ENCODE measurements at regions not wholly inside any gene's neighbourhood (a gene's known extent, or its start where the extent isn't known, plus 50 kb on each side); places are given as distances from the start of the nearest gene placed in this dataset.
"Not testable (repeated sequence)": the region's sequence is repeated elsewhere in the genome, so short reads cannot be mapped to it uniquely, and the experiment has no call there.

DNA sequence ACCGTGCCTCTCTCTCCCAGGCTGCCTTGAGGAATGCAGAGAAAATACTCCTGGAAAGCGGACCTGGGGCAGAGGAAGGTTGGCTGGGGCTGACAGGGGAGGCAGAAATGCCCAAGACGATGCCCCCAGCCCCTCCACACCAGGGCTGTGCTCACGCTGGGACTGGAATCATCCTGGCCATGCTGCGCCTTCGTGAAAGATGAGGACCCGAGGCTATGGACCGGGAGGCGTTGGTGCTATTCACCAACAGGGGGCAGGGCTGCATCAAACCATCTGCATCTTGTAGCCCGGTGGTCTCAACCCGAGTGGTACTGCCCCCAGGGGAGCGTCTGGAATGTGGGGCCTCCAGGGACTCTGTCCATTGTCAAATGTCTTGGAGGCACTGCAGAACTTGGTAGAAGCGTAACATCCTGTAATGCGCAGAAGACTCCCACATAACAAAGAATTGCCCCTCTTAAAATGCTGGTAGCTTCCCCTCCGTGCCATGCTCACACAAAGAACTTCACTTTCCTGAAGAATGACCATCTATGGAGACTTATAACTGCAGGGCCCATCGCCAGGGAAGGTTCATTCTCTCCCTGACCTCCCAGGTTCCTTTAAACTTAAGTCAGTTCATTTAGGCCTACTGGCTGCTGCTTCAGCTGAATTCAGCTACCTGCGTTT is 251.2 kb downstream of the RRAGC start:
- DNase-seq = no peak

DNA sequence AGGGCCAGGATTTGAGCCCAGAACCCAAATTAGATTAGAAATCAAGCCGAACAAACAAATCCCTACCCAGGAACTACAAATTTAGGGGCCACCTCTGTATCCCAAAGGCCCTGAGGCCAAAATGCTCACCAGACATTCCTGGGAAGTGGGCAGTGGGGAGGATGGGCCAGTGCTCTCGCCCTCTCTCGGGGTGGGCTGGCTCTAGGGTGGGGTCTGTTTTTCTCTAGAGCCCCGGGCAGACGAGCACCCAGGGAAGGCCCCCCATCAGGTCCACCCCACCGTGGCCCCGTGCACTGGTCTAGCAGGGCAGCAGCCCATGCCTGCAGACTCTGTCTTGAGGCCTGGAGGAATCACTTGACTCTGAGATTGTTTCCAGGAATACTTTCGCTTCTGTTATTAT is 252.0 kb downstream of the RRAGC start:
- DNase-seq = no peak

DNA sequence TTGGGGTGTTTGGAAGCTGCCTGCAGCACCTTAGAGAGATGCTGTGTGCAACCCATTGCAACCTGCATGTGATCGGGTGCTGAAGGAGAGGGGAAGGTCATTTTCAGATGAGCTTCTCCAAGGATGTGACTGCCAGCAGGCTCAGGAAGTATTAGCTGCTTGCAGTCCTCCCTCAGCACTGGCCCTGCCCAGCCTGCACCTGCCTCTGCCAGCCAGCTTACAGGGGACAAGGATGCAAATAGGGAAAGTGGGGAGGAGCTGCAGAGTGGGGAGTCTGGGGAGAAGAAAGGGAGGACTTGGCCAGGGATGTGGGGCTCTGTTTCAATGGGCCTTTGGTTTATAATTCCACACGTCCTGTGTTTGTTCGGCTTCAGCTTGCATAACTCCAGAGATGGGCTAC is 254.5 kb downstream of the RRAGC start:
- no peak for DNase-seq

- DNase-seq = no peak
These were observed 255.7 kb downstream of the RRAGC start for GRCh38 chr1:38603907-38604306.

DNA sequence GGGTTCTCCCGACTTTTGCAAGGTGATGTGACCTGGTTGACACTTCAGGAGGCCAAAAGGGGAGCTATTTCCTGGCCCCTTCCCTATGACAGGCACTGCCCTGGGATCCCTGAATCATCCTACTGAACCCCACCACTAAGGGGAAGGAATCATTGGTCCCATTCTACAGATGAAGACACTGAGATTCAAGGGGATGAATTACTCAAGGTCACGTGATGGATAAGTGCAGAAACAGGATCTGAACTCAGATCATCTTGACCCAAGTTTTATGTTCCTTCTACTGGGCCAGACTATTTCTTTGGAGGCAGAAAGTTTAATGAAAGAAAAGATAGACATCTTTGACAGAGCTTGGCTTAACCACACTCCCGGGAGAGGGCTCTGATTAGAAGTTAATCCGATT is 258.7 kb downstream of the RRAGC start:
- no peak for DNase-seq

DNA sequence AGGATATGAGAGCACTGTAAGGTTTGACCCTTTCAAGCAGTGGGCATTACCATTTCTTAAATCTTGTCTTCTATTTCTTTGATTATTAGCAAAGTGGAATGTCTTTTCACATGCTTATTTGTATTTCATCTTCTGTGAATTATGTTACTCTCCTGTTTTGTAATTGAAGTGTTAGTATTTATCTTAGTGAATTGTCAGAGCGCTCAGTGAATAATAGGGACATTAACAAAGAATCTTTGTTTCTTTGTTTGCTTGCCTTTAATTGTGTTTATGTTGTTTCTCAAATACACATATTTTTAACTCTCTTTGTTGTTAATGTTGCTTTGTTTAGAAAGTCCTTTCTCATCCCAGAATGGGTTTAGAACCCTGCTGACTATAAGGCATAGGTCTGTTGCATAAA is 259.3 kb downstream of the RRAGC start:
- no peak for DNase-seq

- no peak for DNase-seq
These were observed 261.5 kb downstream of the RRAGC start for GRCh38 chr1:38598118-38598517.

DNA sequence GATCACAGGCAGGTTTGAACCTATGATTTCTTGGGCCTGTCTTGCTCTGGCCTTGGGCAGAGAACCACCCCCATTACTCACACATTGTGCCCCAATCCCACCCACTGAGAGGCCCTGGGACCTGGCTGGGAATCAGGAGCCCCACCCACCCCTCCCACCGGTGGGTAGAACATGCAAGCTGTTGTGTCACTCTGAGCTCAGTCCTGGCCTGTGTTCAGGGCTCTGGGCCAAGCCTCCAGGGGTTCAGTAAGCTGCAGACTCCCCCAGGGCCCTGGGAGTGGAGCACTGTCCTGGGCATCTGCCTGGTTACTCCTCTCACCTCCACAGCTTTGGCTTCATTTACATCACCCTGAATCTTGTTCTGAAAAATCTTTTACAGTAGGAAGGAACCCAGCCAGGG is 270.5 kb downstream of the RRAGC start:
- DNase-seq = no peak

DNA sequence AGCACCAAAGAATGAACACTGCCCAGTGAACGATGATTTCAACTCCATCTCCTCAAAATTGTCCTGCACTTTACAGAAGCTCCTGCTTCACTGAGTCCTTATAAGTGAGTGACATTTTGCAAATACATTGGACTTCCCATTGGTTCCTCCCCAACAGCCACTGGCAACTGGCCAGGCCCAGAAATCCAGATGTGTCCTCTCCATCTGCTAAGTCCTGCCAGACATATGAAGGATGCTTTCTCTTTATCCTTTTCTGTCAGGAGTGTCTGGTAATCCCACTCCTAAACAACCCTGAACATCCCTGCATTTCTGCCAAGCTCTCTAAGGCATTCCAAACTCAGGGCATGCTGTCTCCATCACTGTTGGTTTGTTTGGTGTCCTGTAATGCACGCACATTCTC is 271.8 kb downstream of the RRAGC start:
- no peak for DNase-seq

- peak; percentile 65 for DNase-seq
These were observed 272.5 kb downstream of the RRAGC start for GRCh38 chr1:38586993-38587646.

- no peak for DNase-seq
These were observed 273.6 kb downstream of the RRAGC start for GRCh38 chr1:38585971-38586370.

DNA sequence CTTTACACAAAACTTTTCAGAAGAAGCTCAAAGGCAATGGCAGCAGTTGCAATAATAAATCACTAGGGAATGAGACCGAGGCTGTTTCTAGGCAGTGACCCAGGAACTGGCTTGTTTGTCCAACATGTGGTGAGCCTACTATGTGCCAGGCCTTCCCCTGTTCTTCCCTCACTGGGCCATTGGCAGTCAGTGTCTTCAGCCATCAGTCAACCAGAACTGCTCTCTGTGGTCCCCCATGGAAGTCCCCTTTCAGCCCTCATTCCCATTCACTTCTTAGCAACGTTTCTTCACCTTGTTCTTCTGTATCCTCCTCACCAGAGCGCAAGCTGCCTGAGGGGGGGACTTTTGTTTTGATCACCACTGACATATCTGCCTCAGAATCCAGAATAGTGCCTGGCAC is 274.1 kb downstream of the RRAGC start:
- no peak for DNase-seq

DNA sequence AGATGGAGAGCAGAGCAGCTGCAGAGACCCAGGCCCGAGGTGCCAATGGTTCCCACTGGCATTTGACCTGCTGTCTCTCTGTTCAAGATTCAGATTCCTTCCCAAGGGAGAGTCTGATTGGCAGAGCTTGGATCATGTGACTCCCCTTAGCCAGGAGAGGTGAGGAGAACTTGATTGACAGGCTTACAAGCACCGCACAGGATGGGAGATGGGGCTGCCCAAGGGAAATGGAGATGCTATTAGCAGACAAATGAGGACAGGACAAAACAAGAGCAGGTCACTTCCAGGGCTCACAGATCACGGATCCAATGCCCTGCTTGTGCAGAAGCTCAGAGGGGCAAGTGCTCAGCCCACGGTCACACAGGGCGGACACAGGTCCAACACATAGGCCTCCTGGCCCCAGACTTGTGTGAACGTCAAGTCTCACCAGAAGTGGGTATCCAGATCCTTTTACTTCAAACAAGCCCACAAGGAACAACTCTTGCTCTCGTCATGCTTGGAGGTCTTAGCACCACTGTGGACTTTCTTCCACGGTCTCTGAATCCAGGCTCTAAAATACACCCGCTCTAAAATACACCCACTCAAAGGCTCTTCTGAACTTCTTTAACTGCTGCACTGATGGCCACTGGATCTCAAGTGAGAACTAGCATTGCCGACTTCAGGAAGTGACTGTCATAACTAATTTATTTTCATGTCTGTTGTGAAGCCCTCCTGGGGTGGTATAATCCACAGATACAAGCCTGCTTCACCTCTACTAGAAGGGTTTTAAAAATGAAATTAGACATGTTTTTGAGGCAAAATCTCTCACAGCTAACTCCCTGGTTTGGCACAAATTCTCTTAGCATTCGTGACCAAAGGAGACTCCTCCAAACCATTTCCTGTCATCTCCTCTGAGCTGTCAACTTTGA is 274.9 kb downstream of the RRAGC start:
- DNase-seq = no peak

GRCh38 chr1:38583287-38583686 is 276.3 kb downstream of the RRAGC start:
- not testable (repeated sequence) for DNase-seq

DNA sequence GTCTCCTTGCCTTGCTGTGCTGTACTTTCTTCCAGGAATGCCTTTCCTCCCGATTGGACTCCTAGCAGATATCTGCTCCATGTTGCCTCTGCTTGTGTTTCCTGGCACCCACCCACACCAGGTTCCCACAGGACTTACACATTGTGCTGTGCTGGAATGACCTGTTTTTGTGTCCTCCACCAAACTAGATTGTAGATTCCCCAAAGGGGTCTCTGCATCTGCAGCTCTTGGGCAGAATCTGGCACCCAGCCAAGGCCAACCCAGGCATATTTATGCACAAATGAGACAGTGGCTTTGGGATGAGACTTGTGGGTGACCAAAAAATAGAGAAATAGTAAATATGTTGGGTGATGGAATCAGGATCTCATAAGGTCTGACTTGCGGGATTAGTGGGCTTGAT is 278.2 kb downstream of the RRAGC start:
- DNase-seq = no peak

GRCh38 chr1:38580594-38580993 is 279.0 kb downstream of the RRAGC start:
- no peak for DNase-seq

DNA sequence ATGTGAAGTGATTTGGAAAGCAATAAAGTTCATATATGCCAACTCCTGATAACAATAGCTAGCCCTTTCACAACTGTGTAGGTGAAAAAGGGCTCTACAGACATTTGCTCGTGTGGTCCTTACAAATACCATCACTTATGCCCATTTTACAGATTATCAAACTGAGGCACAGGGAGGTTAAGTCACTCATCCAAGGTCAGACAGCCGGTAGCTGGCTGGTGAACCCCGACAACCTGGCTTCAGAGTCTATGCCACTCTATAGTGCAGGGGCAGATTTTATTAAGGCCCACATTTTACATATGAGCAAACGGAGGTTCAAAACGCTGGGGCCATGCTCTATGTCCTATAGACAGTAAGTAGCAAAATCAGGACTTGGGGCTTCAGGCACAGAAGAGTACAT is 280.5 kb downstream of the RRAGC start:
- no peak for DNase-seq

GRCh38 chr1:38578271-38578951 is 281.2 kb downstream of the RRAGC start:
- no peak for DNase-seq

- no peak for DNase-seq
These were observed 281.7 kb downstream of the RRAGC start for GRCh38 chr1:38577937-38578270.

DNA sequence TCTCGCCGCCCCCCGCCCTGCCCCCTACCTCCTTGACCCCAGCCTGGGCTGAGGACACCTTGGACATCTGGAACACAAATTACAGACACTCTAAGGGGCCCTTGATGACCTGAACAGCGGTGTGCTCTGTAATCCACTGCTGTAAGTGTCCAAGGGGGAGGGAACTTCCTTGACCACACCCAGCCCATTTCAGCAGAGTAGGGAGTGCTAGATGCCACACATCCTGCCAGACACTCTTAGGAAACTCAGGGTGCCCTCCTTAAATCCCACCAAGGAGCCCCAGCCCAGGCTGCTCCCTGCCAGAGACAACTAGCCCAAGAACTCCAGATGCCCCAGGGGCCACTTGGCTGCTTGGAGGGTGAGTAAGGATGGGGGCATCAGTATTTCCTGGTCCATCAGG is 282.2 kb downstream of the RRAGC start:
- no peak for DNase-seq

- DNase-seq = no peak
These were observed 283.3 kb downstream of the RRAGC start for GRCh38 chr1:38576241-38576640.

- DNase-seq = no peak
These were observed 287.8 kb downstream of the RRAGC start for GRCh38 chr1:38571726-38572125.

GRCh38 chr1:38570657-38570975 is 289.0 kb downstream of the RRAGC start:
- DNase-seq = no peak
